Thyroid gland (tissue), 4 donors: ENCODE measurements at regions not wholly inside any gene's neighbourhood (a gene's known extent, or its start where the extent isn't known, plus 50 kb on each side); places are given as distances from the start of the nearest gene placed in this dataset.

ENCODE experiments used
- POLR2A ChIP-seq, 2 donors: fragments of 450-650 bp; IDR thresholded peaks; one replicate each; pipeline ENCODE4 v1.6.1; 2017; ENCODE audit warnings: antibody characterized with exemption in 2 of 2, mild to moderate bottlenecking in 2 of 2, moderate library complexity in 1 of 2
- TF ChIP-seq, protein P1 (sequence below), 6 experiments: fragments of 200-600 bp in 3 of 6; fragments of 450-650 bp in 3 of 6; sonication (generic) in 3 of 6; IDR thresholded peaks; one replicate each; pipeline ENCODE4 v1.5.1; 2016 to 2019; ENCODE audit warnings: antibody characterized with exemption in 6 of 6, mild to moderate bottlenecking in 2 of 6, inconsistent platforms in 1 of 6, moderate library complexity in 1 of 6

DNA sequence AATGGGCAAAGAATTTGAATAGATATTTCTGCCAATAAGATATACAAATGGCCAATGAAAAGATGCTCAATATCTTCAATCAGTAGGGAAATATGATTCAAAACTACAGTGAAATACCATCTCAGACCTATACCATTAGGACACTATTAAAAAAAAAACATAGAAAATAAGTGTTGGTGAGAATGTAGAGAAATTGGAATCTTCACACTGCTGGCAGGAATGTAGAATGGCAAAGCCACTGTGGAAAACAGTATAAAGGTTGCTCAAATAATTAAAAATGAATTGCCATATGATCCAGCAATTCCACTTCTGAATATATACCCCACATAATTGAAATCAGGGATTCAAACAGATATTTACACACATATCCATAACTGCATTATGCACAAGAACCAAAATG lies 88.1 kb upstream of the STARD13 start:
- TF ChIP-seq POLR2A (IDR thresholded peaks at IDR 0.05): no peak
- TF ChIP-seq, protein P1, sequence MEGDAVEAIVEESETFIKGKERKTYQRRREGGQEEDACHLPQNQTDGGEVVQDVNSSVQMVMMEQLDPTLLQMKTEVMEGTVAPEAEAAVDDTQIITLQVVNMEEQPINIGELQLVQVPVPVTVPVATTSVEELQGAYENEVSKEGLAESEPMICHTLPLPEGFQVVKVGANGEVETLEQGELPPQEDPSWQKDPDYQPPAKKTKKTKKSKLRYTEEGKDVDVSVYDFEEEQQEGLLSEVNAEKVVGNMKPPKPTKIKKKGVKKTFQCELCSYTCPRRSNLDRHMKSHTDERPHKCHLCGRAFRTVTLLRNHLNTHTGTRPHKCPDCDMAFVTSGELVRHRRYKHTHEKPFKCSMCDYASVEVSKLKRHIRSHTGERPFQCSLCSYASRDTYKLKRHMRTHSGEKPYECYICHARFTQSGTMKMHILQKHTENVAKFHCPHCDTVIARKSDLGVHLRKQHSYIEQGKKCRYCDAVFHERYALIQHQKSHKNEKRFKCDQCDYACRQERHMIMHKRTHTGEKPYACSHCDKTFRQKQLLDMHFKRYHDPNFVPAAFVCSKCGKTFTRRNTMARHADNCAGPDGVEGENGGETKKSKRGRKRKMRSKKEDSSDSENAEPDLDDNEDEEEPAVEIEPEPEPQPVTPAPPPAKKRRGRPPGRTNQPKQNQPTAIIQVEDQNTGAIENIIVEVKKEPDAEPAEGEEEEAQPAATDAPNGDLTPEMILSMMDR (IDR thresholded peaks at IDR 0.05): no peak
